Trophoblast cell (in vitro differentiated cells and primary cell): ENCODE measurements at regions not wholly inside any gene's neighbourhood (a gene's known extent, or its start where the extent isn't known, plus 50 kb on each side); places are given as distances from the start of the nearest gene placed in this dataset.

Source experiments
- DNase-seq, 2 donors: peaks; one replicate each; pipeline ENCODE4 v3.0.0-alpha.2; 2016
- H2AFZ ChIP-seq: 2 replicates; pipeline ENCODE4 v1.6.1; 2013; ENCODE audit warnings: low read length, moderate library complexity, mild to moderate bottlenecking; ENCODE audit not compliant: insufficient read depth, poor library complexity
- H2AK5ac ChIP-seq: 2 replicates; pipeline ENCODE4 v1.6.1; 2013; ENCODE audit warnings: mild to moderate bottlenecking, low read length
- H2BK120ac ChIP-seq: 2 replicates; pipeline ENCODE4 v1.6.1; 2013; ENCODE audit warnings: low read length, mild to moderate bottlenecking, moderate library complexity; ENCODE audit not compliant: insufficient read depth, poor library complexity
- H2BK12ac ChIP-seq: 2 replicates; pipeline ENCODE4 v1.6.1; 2013; ENCODE audit warnings: mild to moderate bottlenecking, low read length, moderate library complexity
- H2BK5ac ChIP-seq: 2 replicates; pipeline ENCODE4 v1.6.1; 2013; ENCODE audit warnings: low read length, low read depth, moderate library complexity, mild to moderate bottlenecking; ENCODE audit not compliant: poor library complexity
- H3K14ac ChIP-seq: 2 replicates; pipeline ENCODE4 v1.6.1; 2013; ENCODE audit warnings: mild to moderate bottlenecking, low read length
- H3K18ac ChIP-seq: 2 replicates; pipeline ENCODE4 v1.6.1; 2013; ENCODE audit warnings: mild to moderate bottlenecking, low read length
- H3K23ac ChIP-seq: 2 replicates; pipeline ENCODE4 v1.6.1; 2013; ENCODE audit warnings: low read length
- H3K27ac ChIP-seq: 2 replicates; pipeline ENCODE4 v1.5.1; 2013; ENCODE audit warnings: low read depth, mild to moderate bottlenecking, inconsistent platforms, low read length, moderate library complexity
- H3K27me3 ChIP-seq: 2 replicates; pipeline ENCODE4 v1.6.1; 2013; ENCODE audit warnings: inconsistent platforms, mild to moderate bottlenecking, low read length, moderate library complexity; ENCODE audit not compliant: insufficient read depth
- H3K36me3 ChIP-seq, 2 experiments: 1 replicate in 1 of 2; 2 replicates in 1 of 2; pipeline ENCODE4 v1.6.1; 2013; ENCODE audit warnings: low read length in 2 of 2, mild to moderate bottlenecking in 2 of 2, moderate library complexity in 1 of 2; ENCODE audit not compliant: insufficient read depth in 2 of 2, control insufficient read depth in 1 of 2
- H3K4ac ChIP-seq: 2 replicates; pipeline ENCODE4 v1.6.1; 2013; ENCODE audit warnings: low read depth, mild to moderate bottlenecking, low read length, moderate library complexity
- H3K4me1 ChIP-seq, 2 experiments: 1 replicate in 1 of 2; 2 replicates in 1 of 2; pipeline ENCODE4 v1.6.1; 2013; ENCODE audit warnings: low read length in 2 of 2, mild to moderate bottlenecking in 2 of 2, moderate library complexity in 1 of 2; ENCODE audit not compliant: insufficient read depth in 2 of 2, control insufficient read depth in 1 of 2
- H3K4me2 ChIP-seq: 2 replicates; pipeline ENCODE4 v1.6.1; 2013; ENCODE audit warnings: inconsistent platforms, mild to moderate bottlenecking, low read length, moderate library complexity
- H3K4me3 ChIP-seq: 2 replicates; pipeline ENCODE4 v1.5.1; 2013; ENCODE audit warnings: mild to moderate bottlenecking, low read depth, low read length, inconsistent platforms
- H3K79me1 ChIP-seq: one replicate; pipeline ENCODE4 v1.6.1; 2013; ENCODE audit warnings: low read length
- H3K79me2 ChIP-seq: 2 replicates; pipeline ENCODE4 v1.6.1; 2013; ENCODE audit warnings: low read length, mild to moderate bottlenecking; ENCODE audit not compliant: control insufficient read depth, insufficient read depth, poor library complexity
- H3K9ac ChIP-seq: 2 replicates; pipeline ENCODE4 v1.6.1; 2013; ENCODE audit warnings: mild to moderate bottlenecking, low read length
- H3K9me3 ChIP-seq: 2 replicates; pipeline ENCODE4 v1.6.1; 2013; ENCODE audit warnings: low read depth, mild to moderate bottlenecking, control low read depth, inconsistent platforms, low read length; ENCODE audit not compliant: insufficient read depth
- H4K12ac ChIP-seq: 2 replicates; pipeline ENCODE4 v1.6.1; 2013; ENCODE audit warnings: low read depth, mild to moderate bottlenecking, low read length, moderate library complexity
- H4K8ac ChIP-seq: 2 replicates; pipeline ENCODE4 v1.6.1; 2013; ENCODE audit warnings: low read depth, mild to moderate bottlenecking, low read length, moderate library complexity
- H4K91ac ChIP-seq: one replicate; pipeline ENCODE4 v1.6.1; 2013; ENCODE audit warnings: low read depth, mild to moderate bottlenecking, low read length, moderate library complexity
- WGBS: extraction: QIAGEN DNeasy Blood & Tissue Kit; methylation state at CpG from one replicate; pipeline ENCODE4 v1.1.7; 2013; ENCODE audit warnings: missing lambda C conversion rate; ENCODE audit not compliant: insufficient read length, insufficient coverage; ENCODE audit errors: extremely low coverage; 5-methylcytosine and 5-hydroxymethylcytosine counted together

- Histone ChIP-seq H2BK5ac (no peak overlapping the region), H3K4ac (no peak overlapping the region), H3K36me3 (no peaks in the 10 kb centered on the region), H4K91ac (no peak overlapping the region), H2AFZ (no peak overlapping the region), H3K79me1 (no peaks in the 10 kb centered on the region), H2BK120ac (no peak overlapping the region), H3K27ac (no peak overlapping the region), H3K9ac (no peak overlapping the region), H3K14ac (no peak overlapping the region), H3K79me2 (no peaks in the 10 kb centered on the region), H3K18ac (no peak overlapping the region), H3K4me3 (no peak overlapping the region), H3K4me2 (no peak overlapping the region), H4K12ac (no peak overlapping the region), H3K23ac (no peak overlapping the region), H2BK12ac (no peak overlapping the region), H3K27me3 (no peaks in the 10 kb centered on the region), H3K4me1 (no peaks in the 10 kb centered on the region), H4K8ac (no peak overlapping the region), H2AK5ac (no peak overlapping the region), H3K9me3 (no peaks in the 10 kb centered on the region)
- no peak for DNase-seq
- WGBS: no CpG with 5 or more reads among the region's 1 CpG
Observed at GRCh38 chr3:5462086-5462485, 274.6 kb downstream of the EDEM1 start.

- no peak overlapping the region for H3K4me2 ChIP-seq
- H3K9me3 ChIP-seq: no peaks in the 10 kb centered on the region
- H3K79me2 ChIP-seq: no peaks in the 10 kb centered on the region
- WGBS: no CpG with 5 or more reads among the region's 3 CpGs
- H4K12ac ChIP-seq: no peak overlapping the region
- no peak overlapping the region for H2AFZ ChIP-seq
- H3K9ac ChIP-seq: no peak overlapping the region
- DNase-seq: no peak
- H3K23ac ChIP-seq: no peak overlapping the region
- H4K8ac ChIP-seq: no peak overlapping the region
- H3K4me3 ChIP-seq: no peak overlapping the region
- H3K14ac ChIP-seq: no peak overlapping the region
- no peak overlapping the region for H3K18ac ChIP-seq
- no peak overlapping the region for H2BK120ac ChIP-seq
- H3K4me1 ChIP-seq: no peaks in the 10 kb centered on the region
- no peak overlapping the region for H2BK5ac ChIP-seq
- no peak overlapping the region for H3K4ac ChIP-seq
- H3K27ac ChIP-seq: no peak overlapping the region
- H3K79me1 ChIP-seq: no peaks in the 10 kb centered on the region
- no peaks in the 10 kb centered on the region for H3K27me3 ChIP-seq
- H2AK5ac ChIP-seq: no peak overlapping the region
- H3K36me3 ChIP-seq: no peaks in the 10 kb centered on the region
- H2BK12ac ChIP-seq: no peak overlapping the region
- no peak overlapping the region for H4K91ac ChIP-seq
Observed at GRCh38 chr3:5463991-5464390, 276.5 kb downstream of the EDEM1 start.

DNA sequence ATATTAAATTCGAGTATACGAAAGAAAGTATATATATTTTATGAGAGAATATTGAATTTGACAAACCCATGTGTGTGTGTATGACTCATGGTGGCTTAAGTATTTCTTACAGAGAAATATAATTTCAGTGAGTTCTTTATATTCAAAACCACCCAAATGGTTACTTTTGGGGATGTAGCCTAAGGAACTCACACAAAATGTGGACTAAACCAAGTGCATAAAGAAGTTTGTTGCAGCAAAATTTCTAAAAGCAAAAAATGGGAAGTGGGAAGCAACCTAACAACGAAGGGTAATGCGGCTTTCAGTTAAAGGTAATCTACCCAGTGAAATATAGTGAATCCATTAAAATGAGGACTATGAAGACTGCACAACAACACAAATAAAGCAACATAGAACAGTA, 277.1 kb downstream of the EDEM1 start:
- Histone ChIP-seq H3K36me3 (no peaks in the 10 kb centered on the region), H2BK12ac (no peak overlapping the region), H2BK120ac (no peak overlapping the region), H3K14ac (no peak overlapping the region), H3K4me1 (no peaks in the 10 kb centered on the region), H3K9me3 (no peaks in the 10 kb centered on the region), H3K27me3 (no peaks in the 10 kb centered on the region), H3K4me2 (no peak overlapping the region), H4K91ac (no peak overlapping the region), H2BK5ac (no peak overlapping the region), H3K9ac (no peak overlapping the region), H4K12ac (no peak overlapping the region), H3K27ac (no peak overlapping the region), H2AFZ (no peak overlapping the region), H4K8ac (no peak overlapping the region), H3K23ac (no peak overlapping the region), H3K4me3 (no peak overlapping the region), H3K18ac (no peak overlapping the region), H3K4ac (no peak overlapping the region), H3K79me2 (no peaks in the 10 kb centered on the region), H2AK5ac (no peak overlapping the region), H3K79me1 (no peaks in the 10 kb centered on the region)
- DNase-seq: no peak
- WGBS: 100% methylated on average over 2 of the region's 4 CpGs

DNA sequence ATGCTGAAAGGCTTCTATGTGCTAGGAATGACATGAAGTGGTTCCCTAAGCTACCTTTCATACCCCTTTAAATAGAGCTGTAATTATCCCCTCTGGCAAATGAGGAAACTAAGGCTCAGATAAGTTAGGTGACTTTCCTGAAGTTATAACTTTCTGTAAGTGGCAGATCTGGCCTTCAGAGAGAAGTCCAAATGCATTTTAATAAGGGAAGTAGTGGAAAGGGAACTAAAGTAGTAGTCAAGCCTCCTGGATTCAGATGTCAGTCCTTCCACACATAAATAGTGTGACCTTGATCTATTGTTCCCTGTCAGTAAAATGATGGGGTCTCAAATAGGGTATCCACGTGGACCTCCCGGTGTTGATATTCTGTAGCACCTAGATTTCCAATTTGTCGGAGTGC, 277.7 kb downstream of the EDEM1 start:
- Histone ChIP-seq H3K4me3 (no peak overlapping the region), H4K12ac (no peak overlapping the region), H3K36me3 (no peaks in the 10 kb centered on the region), H4K91ac (no peak overlapping the region), H3K4ac (no peak overlapping the region), H2AFZ (no peak overlapping the region), H3K14ac (no peak overlapping the region), H3K4me2 (no peak overlapping the region), H3K27ac (no peak overlapping the region), H2AK5ac (no peak overlapping the region), H3K27me3 (no peaks in the 10 kb centered on the region), H3K9ac (no peak overlapping the region), H4K8ac (no peak overlapping the region), H2BK5ac (no peak overlapping the region), H3K4me1 (no peaks in the 10 kb centered on the region), H3K23ac (no peak overlapping the region), H2BK12ac (no peak overlapping the region), H3K9me3 (no peaks in the 10 kb centered on the region), H2BK120ac (no peak overlapping the region), H3K18ac (no peak overlapping the region), H3K79me2 (no peaks in the 10 kb centered on the region), H3K79me1 (no peaks in the 10 kb centered on the region)
- no CpG with 5 or more reads among the region's 3 CpGs for WGBS
- DNase-seq: no peak
